Retinal pigment epithelial cell (primary cell): ENCODE measurements at regions not wholly inside any gene's neighbourhood (a gene's known extent, or its start where the extent isn't known, plus 50 kb on each side); places are given as distances from the start of the nearest gene placed in this dataset.
"Not testable (repeated sequence)": the region's sequence is repeated elsewhere in the genome, so short reads cannot be mapped to it uniquely, and the experiment has no call there.

Source experiments
- DNase-seq: peaks from one replicate; pipeline ENCODE4 v3.0.0-alpha.2; 2010; ENCODE audit warnings: low read depth
- H3K4me3 ChIP-seq: 2 replicates; pipeline ENCODE4 v1.5.1; 2011; ENCODE audit warnings: mild to moderate bottlenecking, low read length, control low read depth, moderate library complexity
- TF ChIP-seq, protein P1 (sequence below): conservative IDR thresholded peaks from 2 replicates; pipeline ENCODE4 v1.5.1; 2011; ENCODE audit warnings: low read depth, low read length, control low read depth, inconsistent platforms

DNA sequence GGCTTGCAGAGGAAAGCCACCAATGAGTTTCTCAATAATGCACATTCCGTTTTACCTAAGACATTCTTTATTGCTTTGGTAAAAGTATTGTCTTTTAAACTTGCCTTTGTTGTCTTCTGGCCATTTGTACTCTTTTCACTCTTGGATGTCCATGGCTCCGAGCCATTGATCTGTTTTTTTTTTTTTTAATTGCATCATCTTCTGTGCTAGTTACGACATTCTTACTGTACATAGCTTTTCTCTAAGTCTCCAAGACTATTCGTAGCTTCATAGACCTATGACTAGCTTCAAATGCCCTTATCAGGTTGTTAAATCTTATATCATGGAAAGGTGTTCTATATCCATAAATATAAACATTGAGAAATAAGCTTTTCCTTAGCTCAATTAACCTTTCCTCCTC is 1522.6 kb downstream of the FAM181B start:
- DNase-seq, result no peak
- no peak overlapping the region for H3K4me3 ChIP-seq
- TF ChIP-seq, protein P1, sequence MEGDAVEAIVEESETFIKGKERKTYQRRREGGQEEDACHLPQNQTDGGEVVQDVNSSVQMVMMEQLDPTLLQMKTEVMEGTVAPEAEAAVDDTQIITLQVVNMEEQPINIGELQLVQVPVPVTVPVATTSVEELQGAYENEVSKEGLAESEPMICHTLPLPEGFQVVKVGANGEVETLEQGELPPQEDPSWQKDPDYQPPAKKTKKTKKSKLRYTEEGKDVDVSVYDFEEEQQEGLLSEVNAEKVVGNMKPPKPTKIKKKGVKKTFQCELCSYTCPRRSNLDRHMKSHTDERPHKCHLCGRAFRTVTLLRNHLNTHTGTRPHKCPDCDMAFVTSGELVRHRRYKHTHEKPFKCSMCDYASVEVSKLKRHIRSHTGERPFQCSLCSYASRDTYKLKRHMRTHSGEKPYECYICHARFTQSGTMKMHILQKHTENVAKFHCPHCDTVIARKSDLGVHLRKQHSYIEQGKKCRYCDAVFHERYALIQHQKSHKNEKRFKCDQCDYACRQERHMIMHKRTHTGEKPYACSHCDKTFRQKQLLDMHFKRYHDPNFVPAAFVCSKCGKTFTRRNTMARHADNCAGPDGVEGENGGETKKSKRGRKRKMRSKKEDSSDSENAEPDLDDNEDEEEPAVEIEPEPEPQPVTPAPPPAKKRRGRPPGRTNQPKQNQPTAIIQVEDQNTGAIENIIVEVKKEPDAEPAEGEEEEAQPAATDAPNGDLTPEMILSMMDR, result no peak

DNA sequence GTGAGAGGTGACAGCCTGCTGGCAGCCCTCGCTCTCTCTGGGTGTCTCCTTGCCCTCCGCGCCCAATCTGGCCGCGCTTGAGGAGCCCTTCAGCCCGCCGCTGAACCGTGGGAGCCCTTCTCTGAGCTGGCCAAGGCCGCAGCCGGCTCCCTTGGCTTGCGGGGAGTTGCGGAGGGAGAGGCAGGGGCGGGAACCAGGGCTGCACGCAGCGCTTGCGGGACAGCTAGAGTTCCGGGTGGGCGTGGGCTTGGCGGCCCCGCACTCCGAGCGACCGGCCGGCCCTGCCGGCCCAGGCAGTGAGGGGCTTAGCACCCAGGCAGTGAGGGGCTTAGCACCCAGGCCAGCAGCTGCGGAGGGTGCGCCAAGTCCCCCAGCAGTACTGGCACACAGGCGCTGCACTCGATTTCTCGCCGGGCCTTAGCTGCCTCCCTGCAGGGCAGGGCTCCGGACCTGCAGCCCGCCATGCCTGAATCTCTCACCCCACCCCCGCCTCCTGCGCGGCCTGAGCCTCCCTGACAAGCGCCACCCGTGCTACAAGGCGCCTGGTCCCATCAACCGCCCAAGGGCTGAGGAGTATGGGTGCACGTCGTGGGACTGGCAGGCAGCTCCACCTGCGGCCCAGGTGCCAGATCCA is 1526.1 kb downstream of the FAM181B start:
- DNase-seq, result no peak
- TF ChIP-seq, protein P1, result no peak
- no peak overlapping the region for H3K4me3 ChIP-seq

DNA sequence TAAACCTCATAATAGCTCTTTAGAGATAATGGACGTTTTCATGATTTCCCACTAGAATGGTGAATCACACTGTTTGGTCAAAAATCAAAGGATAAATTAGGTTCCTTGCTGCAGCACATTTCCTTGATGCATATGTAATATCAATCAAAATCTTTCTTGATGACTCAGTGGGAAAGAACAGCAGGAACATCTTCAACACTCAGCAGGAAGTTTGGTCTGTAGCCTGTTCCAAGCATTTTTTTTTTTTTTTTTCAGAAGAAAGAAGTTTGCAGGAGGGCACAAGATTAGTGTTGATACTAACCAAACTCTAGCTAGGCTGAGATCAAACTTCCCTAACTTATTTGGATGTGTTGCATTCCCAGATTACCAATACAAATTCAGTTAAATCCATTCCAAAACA is 1529.8 kb downstream of the FAM181B start:
- no peak for DNase-seq
- TF ChIP-seq, protein P1, result no peak
- no peak overlapping the region for H3K4me3 ChIP-seq

DNA sequence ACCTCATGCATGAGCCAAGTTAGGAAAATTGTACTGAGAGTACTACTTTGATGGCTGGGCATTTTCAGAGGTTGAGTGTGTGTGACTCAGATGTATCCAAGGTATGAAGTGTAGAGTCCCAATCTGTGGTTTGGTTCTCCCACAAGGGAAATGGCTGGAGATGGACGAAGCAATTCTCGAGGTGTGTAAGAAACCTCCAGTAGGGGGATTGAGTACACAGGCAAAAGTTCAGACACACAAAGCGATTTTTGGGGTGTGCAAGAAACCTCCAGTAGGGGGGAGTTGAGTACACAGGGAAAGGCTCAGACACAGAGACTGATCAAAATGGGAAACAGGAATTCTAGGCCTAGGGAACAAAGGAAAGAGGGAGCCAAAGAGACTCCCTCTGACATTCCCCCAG is 1536.3 kb downstream of the FAM181B start:
- DNase-seq, result no peak
- no peak overlapping the region for H3K4me3 ChIP-seq
- TF ChIP-seq, protein P1, result no peak

DNA sequence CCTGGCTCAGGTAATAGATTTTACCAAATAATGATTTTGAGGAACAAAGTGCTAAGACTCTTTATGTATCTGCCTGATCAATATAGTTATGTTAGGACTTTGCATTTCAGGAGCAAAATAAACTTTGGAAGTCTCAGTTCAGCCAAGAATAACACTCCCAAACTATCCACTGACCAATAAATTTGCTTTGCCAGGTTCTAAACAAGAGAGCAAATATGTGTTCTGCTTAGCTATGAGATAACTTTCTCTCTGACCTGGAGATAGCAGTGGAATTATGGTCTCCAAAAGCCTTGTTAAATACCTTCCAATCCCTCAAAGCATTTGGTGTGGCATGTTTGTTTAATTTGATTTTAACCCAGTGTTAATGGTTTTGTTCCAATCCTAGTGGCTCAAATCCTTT is 1541.1 kb downstream of the FAM181B start:
- TF ChIP-seq, protein P1, result no peak
- no peak overlapping the region for H3K4me3 ChIP-seq
- DNase-seq, result no peak

DNA sequence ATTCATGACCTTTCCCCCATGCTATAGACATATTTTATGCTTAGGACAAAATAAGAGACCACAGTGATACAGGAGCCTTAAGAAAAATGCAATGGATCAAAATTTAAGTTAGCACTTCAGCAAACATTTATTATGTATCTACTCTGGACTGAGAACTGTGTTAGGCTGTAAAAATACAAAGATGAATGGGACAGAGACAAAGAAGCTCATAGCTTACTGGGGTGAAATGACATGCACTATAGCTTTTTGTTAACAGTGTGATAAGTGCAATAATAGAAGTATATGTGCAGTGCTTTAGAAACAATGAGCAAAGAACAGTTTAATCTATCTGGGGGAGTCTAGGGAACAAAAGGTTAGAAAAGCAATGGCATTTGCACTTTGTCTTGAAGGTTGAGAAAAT is 1543.1 kb downstream of the FAM181B start:
- H3K4me3 ChIP-seq, result no peak overlapping the region
- DNase-seq, result no peak
- TF ChIP-seq, protein P1, result no peak

DNA sequence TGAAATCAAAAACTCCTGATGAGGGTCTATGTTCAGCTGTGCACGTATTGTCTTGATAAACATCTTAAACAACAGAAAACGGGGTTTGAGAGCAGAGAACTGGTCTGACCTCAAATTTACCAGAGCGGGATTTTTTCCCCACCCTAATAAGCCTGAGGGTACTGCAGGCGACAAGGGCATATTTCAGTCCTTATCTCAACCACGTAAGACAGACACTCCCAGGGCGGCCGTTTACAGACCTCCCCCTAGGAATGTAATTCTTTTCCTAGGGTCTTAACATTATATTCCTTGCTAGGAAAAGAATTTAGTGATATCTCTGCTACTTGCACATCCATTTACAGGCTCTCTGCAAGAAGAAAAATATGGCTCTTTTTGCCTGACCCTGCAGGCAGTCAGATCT is 1546.6 kb downstream of the FAM181B start:
- DNase-seq, H3K4me3 ChIP-seq: not testable (repeated sequence)
